Heart left ventricle (tissue), 16 donors: ENCODE measurements at regions not wholly inside any gene's neighbourhood (a gene's known extent, or its start where the extent isn't known, plus 50 kb on each side); places are given as distances from the start of the nearest gene placed in this dataset.

Source experiments
- ATAC-seq, 4 donors: fragments of 200-7000 bp; cut with Tn5 transposase; one replicate each; pipeline ENCODE4 v1.9.1; 2020 to 2022; ENCODE audit warnings: moderate library complexity in 4 of 4, mild to moderate bottlenecking in 3 of 4, moderate number of reproducible peaks in 1 of 4
- DNase-seq, 5 donors: peaks; one replicate each; pipeline ENCODE4 v3.0.0-alpha.2; 2020
- H3K27ac ChIP-seq, 12 donors: fragments of 200-600 bp; sonication (generic) in 4 of 12; one replicate each; pipeline versions ENCODE4 v1.5.0 to v1.8.0; 2016 to 2022; ENCODE audit warnings: mild to moderate bottlenecking in 2 of 12
- H3K27me3 ChIP-seq, 9 donors: fragments of 200-600 bp; sonication (generic) in 2 of 9; one replicate each; pipeline versions ENCODE4 v1.5.1 to v1.8.0; 2016 to 2022; ENCODE audit warnings: mild to moderate bottlenecking in 3 of 9
- H3K36me3 ChIP-seq, 9 donors: fragments of 200-600 bp; sonication (generic) in 2 of 9; one replicate each; pipeline versions ENCODE4 v1.5.0 to v1.8.0; 2018 to 2022; ENCODE audit warnings: mild to moderate bottlenecking in 2 of 9
- H3K4me1 ChIP-seq, 12 donors: fragments of 200-600 bp; sonication (generic) in 4 of 12; one replicate each; pipeline versions ENCODE4 v1.5.0 to v1.8.0; 2016 to 2022; ENCODE audit warnings: mild to moderate bottlenecking in 3 of 12
- H3K4me3 ChIP-seq, 12 donors: fragments of 200-600 bp; sonication (generic) in 4 of 12; one replicate each; pipeline versions ENCODE4 v1.5.0 to v1.8.0; 2017 to 2022; ENCODE audit warnings: mild to moderate bottlenecking in 9 of 12, moderate library complexity in 4 of 12
- H3K9me3 ChIP-seq, 12 donors: fragments of 200-600 bp; sonication (generic) in 4 of 12; one replicate each; pipeline versions ENCODE4 v1.5.0 to v1.8.0; 2016 to 2022; ENCODE audit warnings: mild to moderate bottlenecking in 1 of 12
- POLR2A ChIP-seq, 2 donors: fragments of 450-650 bp; IDR thresholded peaks; one replicate each; pipeline ENCODE4 v1.6.1; 2017; ENCODE audit warnings: antibody characterized with exemption in 2 of 2, mild to moderate bottlenecking in 2 of 2, moderate library complexity in 2 of 2
- WGBS, 4 donors: extraction: QIAGEN DNeasy Blood & Tissue Kit in 2 of 4; methylation state at CpG; one replicate each; pipeline versions ENCODE4 v1.1.5 to v1.1.7; 2013 to 2018; 5-methylcytosine and 5-hydroxymethylcytosine counted together
- intact Hi-C, 10 donors: fragments of 100-400 bp; cut with DNase I; formaldehyde crosslinking; loops; one replicate each; pipeline versions ENCODE4 v1.11.1 to v1.14.2; 2022
- TF ChIP-seq, protein P1 (sequence below), 12 donors: fragments of 200-600 bp; sonication (generic) in 4 of 12; IDR thresholded peaks; one replicate each; pipeline versions ENCODE4 v1.5.0 to v1.8.0; 2018 to 2022; ENCODE audit warnings: antibody characterized with exemption in 12 of 12, mild to moderate bottlenecking in 5 of 12
- donor health status: ischemic (EF 13 %, LVEDD 7.1; RV severe dilation, severe dysfunction).
- donor health status: healthy with polysubstance abuse.
- donor health status: DM: no; HTN: yes; CAD: no.
- donor health status: DM: no; HTN: no; CAD: no.
- donor health status: ischemic (EF 25% LVEDD 6.9; RV normal size, moderate dysfunction).
- donor health status: ischemic (EF 25% LVEDD 5.7; RV mildly dilated, moderate dysfunction).
- donor health status: healthy.
- donor health status: DM: yes; HTN: yes; CAD: no.
- donor health status: ischemic (EF 35%, LVEDD 5.7; RV mildly dilated, moderate dysfunction).
- donor health status: nonischemic (EF 11% LVEDD 7.7; RV severe dilation, severe dysfunction).
- donor health status: DM: yes; HTN: yes; CAD: no.
- donor health status: PGD.
- donor health status: ischemic (EF 29% LVEDD 5.4; RV normal size, mild dysfunction).
- donor health status: nonischemic (EF 23%, LVEDD 6.1; RV moderate dilation, normal function).

DNA sequence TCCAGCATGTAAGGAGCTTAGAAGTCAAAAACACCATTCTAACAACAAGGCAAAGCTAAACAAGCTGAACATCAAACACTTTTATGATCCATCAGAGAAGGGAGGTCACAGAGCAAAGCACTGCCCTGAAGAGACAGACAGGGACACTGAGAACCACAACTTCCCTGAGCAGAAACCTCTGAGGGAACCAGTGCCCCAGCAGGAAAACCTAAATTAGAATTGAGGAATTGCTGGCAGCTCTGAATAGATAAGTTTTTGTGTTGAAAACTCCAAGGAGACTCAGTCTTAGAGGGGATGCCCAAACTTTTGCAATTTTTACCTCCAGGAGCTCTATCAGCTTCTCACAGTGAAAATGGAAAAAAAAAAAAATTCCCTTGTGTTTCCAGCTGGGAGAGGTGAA, 83.0 kb upstream of the MAPK10 start:
- intact Hi-C loops = no loop called here
- DNase-seq (no peak), ATAC-seq (no peak)
- Histone ChIP-seq H3K4me3 (no peak overlapping the region), H3K9me3 (peaks cover 0 to 15% (median 0%) of the 10 kb centered on the region in 12 donors), H3K4me1 (no peaks in the 10 kb centered on the region), H3K27me3 (no peaks in the 10 kb centered on the region), H3K36me3 (no peaks in the 10 kb centered on the region), H3K27ac (no peak overlapping the region)
- TF ChIP-seq, protein P1, sequence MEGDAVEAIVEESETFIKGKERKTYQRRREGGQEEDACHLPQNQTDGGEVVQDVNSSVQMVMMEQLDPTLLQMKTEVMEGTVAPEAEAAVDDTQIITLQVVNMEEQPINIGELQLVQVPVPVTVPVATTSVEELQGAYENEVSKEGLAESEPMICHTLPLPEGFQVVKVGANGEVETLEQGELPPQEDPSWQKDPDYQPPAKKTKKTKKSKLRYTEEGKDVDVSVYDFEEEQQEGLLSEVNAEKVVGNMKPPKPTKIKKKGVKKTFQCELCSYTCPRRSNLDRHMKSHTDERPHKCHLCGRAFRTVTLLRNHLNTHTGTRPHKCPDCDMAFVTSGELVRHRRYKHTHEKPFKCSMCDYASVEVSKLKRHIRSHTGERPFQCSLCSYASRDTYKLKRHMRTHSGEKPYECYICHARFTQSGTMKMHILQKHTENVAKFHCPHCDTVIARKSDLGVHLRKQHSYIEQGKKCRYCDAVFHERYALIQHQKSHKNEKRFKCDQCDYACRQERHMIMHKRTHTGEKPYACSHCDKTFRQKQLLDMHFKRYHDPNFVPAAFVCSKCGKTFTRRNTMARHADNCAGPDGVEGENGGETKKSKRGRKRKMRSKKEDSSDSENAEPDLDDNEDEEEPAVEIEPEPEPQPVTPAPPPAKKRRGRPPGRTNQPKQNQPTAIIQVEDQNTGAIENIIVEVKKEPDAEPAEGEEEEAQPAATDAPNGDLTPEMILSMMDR (IDR thresholded peaks at IDR 0.05) = no peak
- no peak for TF ChIP-seq POLR2A (IDR thresholded peaks at IDR 0.05)

DNA sequence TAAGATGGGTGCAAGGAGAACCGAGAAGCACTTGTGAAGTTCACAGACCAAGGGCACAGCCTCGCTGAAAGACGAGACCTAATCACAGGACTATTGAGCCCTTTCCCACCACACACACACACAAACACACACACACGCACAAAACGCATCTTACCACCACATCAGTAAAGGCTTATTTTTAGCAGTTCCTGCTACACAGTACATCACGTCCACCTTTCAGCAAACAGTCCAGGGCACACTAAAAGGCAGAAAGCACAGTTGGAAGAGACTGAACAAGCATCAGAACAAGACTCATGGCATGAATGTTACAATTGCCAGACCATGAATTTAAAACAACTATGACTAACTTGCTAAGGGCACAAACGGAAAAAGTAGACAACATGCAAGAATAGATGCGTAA, 83.6 kb upstream of the MAPK10 start:
- DNase-seq = no peak
- intact Hi-C loops = no loop called here
- TF ChIP-seq POLR2A (IDR thresholded peaks at IDR 0.05) = no peak
- TF ChIP-seq, protein P1 (IDR thresholded peaks at IDR 0.05) = no peak

DNA sequence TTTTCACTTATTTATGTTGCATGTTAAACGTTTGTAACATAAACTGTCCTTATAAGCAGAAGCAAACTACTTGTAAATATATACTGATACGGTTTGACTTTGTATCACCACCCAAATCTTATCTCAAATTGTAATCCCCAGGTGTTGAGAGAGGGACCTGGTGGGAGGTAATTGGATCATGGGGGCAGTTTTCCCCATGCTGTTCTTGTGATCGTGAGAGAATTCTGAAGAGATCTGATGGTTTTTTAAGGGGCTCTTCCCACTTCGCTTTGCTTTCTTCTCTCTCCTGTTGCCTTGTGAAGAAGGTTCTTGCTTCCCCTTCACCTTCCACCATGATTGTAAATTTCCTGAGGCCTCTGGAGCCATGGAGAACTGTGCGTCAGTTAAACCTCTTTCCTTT, 87.1 kb upstream of the MAPK10 start:
- Histone ChIP-seq H3K36me3 (no peaks in the 10 kb centered on the region), H3K4me3 (no peak overlapping the region), H3K4me1 (no peaks in the 10 kb centered on the region), H3K9me3 (peaks cover 0 to 15% (median 0%) of the 10 kb centered on the region in 12 donors), H3K27me3 (no peaks in the 10 kb centered on the region), H3K27ac (no peak overlapping the region)
- intact Hi-C loops = no loop called here
- DNase-seq (no peak), ATAC-seq (no peak)
- TF ChIP-seq, protein P1 (IDR thresholded peaks at IDR 0.05) = no peak
- no peak for TF ChIP-seq POLR2A (IDR thresholded peaks at IDR 0.05)
- 51 to 58% (median 52%) methylated on average over 5 of the region's 5 CpGs for WGBS, 4 donors

More for the DNA sequence above, 83.6 kb upstream of the MAPK10 start:
- Histone ChIP-seq H3K27me3 (no peaks in the 10 kb centered on the region), H3K9me3 (peaks cover 0 to 15% (median 0%) of the 10 kb centered on the region in 12 donors), H3K4me3 (no peak overlapping the region), H3K4me1 (no peaks in the 10 kb centered on the region), H3K27ac (no peak overlapping the region), H3K36me3 (no peaks in the 10 kb centered on the region)
- WGBS, 4 donors = 56 to 66% (median 59%) methylated on average over 8 of the region's 8 CpGs
- no peak for ATAC-seq

DNA sequence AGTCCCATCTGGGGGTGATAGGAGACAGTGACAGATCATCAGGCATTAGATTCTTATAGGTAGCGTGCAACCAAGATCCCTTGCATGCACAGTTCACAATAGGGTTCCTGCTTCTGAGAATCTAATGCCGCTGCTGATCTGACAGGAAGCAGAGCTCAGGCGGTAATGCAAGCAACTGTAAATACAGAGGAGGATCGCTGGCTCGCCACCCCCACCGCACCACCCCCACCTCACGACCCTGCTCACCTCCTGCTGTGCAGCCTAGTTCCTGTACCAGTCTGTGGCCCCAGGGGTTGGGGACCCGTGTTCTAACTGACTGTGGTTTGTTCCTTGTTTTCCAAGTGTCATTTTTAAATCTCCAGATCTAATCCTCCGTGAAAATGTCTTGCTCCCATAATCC, 89.0 kb upstream of the MAPK10 start:
- no peaks in the 10 kb centered on the region for H3K27me3 ChIP-seq
- WGBS, 4 donors = 62 to 73% (median 69%) methylated on average over 9 of the region's 9 CpGs
- no peak for DNase-seq
- ATAC-seq = no peak
- intact Hi-C loops = no loop called here
- H3K4me3 ChIP-seq = no peak overlapping the region
- H3K36me3 ChIP-seq = no peaks in the 10 kb centered on the region
- TF ChIP-seq, protein P1 (IDR thresholded peaks at IDR 0.05) = no peak
- TF ChIP-seq POLR2A (IDR thresholded peaks at IDR 0.05) = no peak
- no peaks in the 10 kb centered on the region for H3K4me1 ChIP-seq
- H3K9me3 ChIP-seq = peaks cover 0 to 15% (median 0%) of the 10 kb centered on the region in 12 donors
- H3K27ac ChIP-seq = no peak overlapping the region
